Keratinocyte (primary cell): ENCODE measurements at regions not wholly inside any gene's neighbourhood (a gene's known extent, or its start where the extent isn't known, plus 50 kb on each side); places are given as distances from the start of the nearest gene placed in this dataset.

ENCODE experiments used
- CTCF ChIP-seq, 3 experiments: IDR thresholded peaks in 1 of 3; conservative IDR thresholded peaks in 1 of 3; optimal IDR thresholded peaks in 1 of 3; 2 replicates in 2 of 3; 3 replicates in 1 of 3; pipeline versions ENCODE3 to v1.5.1; 2011; ENCODE audit warnings: low read length in 3 of 3, mild to moderate bottlenecking in 3 of 3, moderate library complexity in 2 of 3, control low read depth in 1 of 3, inconsistent platforms in 1 of 3; ENCODE audit not compliant: insufficient read depth in 2 of 3; ENCODE audit errors: extremely low read depth in 1 of 3
- EZH2 ChIP-seq: IDR thresholded peaks from one replicate; pipeline ENCODE4 v1.6.1; 2012; ENCODE audit warnings: inconsistent platforms, mild to moderate bottlenecking, low read length, moderate library complexity

- TF ChIP-seq CTCF (optimal IDR thresholded peaks at IDR 0.05 in 1 of 3, IDR thresholded peaks at IDR 0.05 in 1 of 3, conservative IDR thresholded peaks at IDR 0.05 in 1 of 3; ENCODE audit: extremely low read depth in 1 of 3, insufficient read depth in 2 of 3, low read length in 3 of 3) (no peak), EZH2 (no peak)
Measured at GRCh38 chr6:150767571-150768018, 97.9 kb upstream of the MTHFD1L start.
